IMR-90 (cell line): ENCODE measurements at regions not wholly inside any gene's neighbourhood (a gene's known extent, or its start where the extent isn't known, plus 50 kb on each side); places are given as distances from the start of the nearest gene placed in this dataset.

ENCODE experiments used
- ATAC-seq: fragments of 200-7000 bp; cut with Tn5 transposase; 2 replicates; pipeline ENCODE4 v1.9.1; 2020; ENCODE audit warnings: low read depth, mild to moderate bottlenecking, moderate library complexity
- BruUV-seq: library from RNA; stranded (reverse); fragments of 400-500 nt; replicated peaks from 2 replicates; lab custom pipeline; 2021; lab: Mats Ljungman, UMichigan
- CTCF ChIA-PET: fragments of 300-600 bp; formaldehyde crosslinking; extraction: SDS; loops from one replicate; lab custom pipeline; 2021; ENCODE audit warnings: antibody characterized with exemption; lab: Yijun Ruan, JAX
- POLR2A ChIA-PET: fragments of 300-600 bp; sonication (Branson Sonifier 250); formaldehyde crosslinking; loops from one replicate; lab custom pipeline; 2022; ENCODE audit warnings: antibody characterized with exemption; ENCODE audit not compliant: unreplicated experiment; lab: Charles Lee
- DNase-seq: peaks from one replicate; pipeline ENCODE4 v3.0.0; 2013
- H2AFZ ChIP-seq: replicated peaks from 2 replicates; pipeline ENCODE3; 2013; ENCODE audit warnings: low read length, mild to moderate bottlenecking; ENCODE audit not compliant: poor library complexity
- H2AK5ac ChIP-seq: 2 replicates; pipeline ENCODE4 v1.6.1; 2013; ENCODE audit warnings: low read depth, low read length, inconsistent platforms
- H2AK9ac ChIP-seq: replicated peaks from 2 replicates; pipeline ENCODE3; 2013; ENCODE audit warnings: mild to moderate bottlenecking, low read depth, low read length, moderate library complexity; ENCODE audit not compliant: poor library complexity
- H2BK120ac ChIP-seq: 2 replicates; pipeline ENCODE4 v1.6.1; 2013; ENCODE audit warnings: low read depth, low read length, inconsistent platforms
- H2BK15ac ChIP-seq: 3 replicates; pipeline ENCODE4 v1.6.1; 2013; ENCODE audit warnings: low read depth, low read length, inconsistent platforms
- H2BK20ac ChIP-seq: 2 replicates; pipeline ENCODE4 v1.6.1; 2013; ENCODE audit warnings: low read depth, mild to moderate bottlenecking, inconsistent platforms, low read length, moderate library complexity
- H2BK5ac ChIP-seq: 2 replicates; pipeline ENCODE4 v1.6.1; 2013; ENCODE audit warnings: mild to moderate bottlenecking, low read depth, low read length, inconsistent platforms; ENCODE audit not compliant: poor library complexity, severe bottlenecking
- H3K14ac ChIP-seq: replicated peaks from 2 replicates; pipeline ENCODE4 v1.6.1; 2013; ENCODE audit warnings: low read depth, low read length, inconsistent platforms
- H3K18ac ChIP-seq: 2 replicates; pipeline ENCODE4 v1.6.1; 2013; ENCODE audit warnings: low read depth, low read length, control low read depth
- H3K23ac ChIP-seq: 2 replicates; pipeline ENCODE4 v1.6.1; 2013; ENCODE audit warnings: low read depth, low read length, inconsistent platforms
- H3K27ac ChIP-seq: 2 replicates; pipeline ENCODE4 v1.5.1; 2013; ENCODE audit warnings: mild to moderate bottlenecking, control low read depth, low read length; ENCODE audit not compliant: insufficient read depth
- H3K27me3 ChIP-seq: 2 replicates; pipeline ENCODE4 v1.6.1; 2013; ENCODE audit warnings: low read length; ENCODE audit not compliant: control insufficient read depth, insufficient read depth
- H3K36me3 ChIP-seq: 2 replicates; pipeline ENCODE4 v1.6.1; 2013; ENCODE audit warnings: low read length, mixed read lengths; ENCODE audit not compliant: control insufficient read depth, insufficient read depth
- H3K4ac ChIP-seq: 2 replicates; pipeline ENCODE4 v1.6.1; 2013; ENCODE audit warnings: low read depth, low read length, inconsistent platforms
- H3K4me1 ChIP-seq: 2 replicates; pipeline ENCODE4 v1.6.1; 2013; ENCODE audit warnings: low read length, mixed read lengths; ENCODE audit not compliant: control insufficient read depth, insufficient read depth
- H3K4me2 ChIP-seq: 2 replicates; pipeline ENCODE4 v1.6.1; 2013; ENCODE audit warnings: low read depth, mild to moderate bottlenecking, control low read depth, low read length, moderate library complexity
- H3K4me3 ChIP-seq: 2 replicates; pipeline ENCODE4 v1.5.1; 2013; ENCODE audit warnings: low read depth, mild to moderate bottlenecking, control low read depth, low read length, moderate library complexity; ENCODE audit not compliant: insufficient read depth
- H3K56ac ChIP-seq: 2 replicates; pipeline ENCODE4 v1.6.1; 2013; ENCODE audit warnings: low read length, inconsistent platforms; ENCODE audit not compliant: insufficient read depth; ENCODE audit errors: extremely low read depth
- H3K79me1 ChIP-seq, 2 experiments: 2 replicates each; pipeline ENCODE4 v1.6.1; 2013; ENCODE audit warnings: low read length in 2 of 2, inconsistent platforms in 1 of 2, low read depth in 1 of 2
- H3K9ac ChIP-seq: 2 replicates; pipeline ENCODE4 v1.6.1; 2013; ENCODE audit warnings: low read depth, low read length, control low read depth
- H3K9me1 ChIP-seq: 2 replicates; pipeline ENCODE4 v1.6.1; 2013; ENCODE audit warnings: low read length, inconsistent platforms; ENCODE audit not compliant: insufficient read depth
- H3K9me3 ChIP-seq: 2 replicates; pipeline ENCODE4 v1.6.1; 2013; ENCODE audit warnings: low read length; ENCODE audit not compliant: control insufficient read depth, insufficient read depth
- H4K20me1 ChIP-seq: 2 replicates; pipeline ENCODE4 v1.6.1; 2013; ENCODE audit warnings: low read length, inconsistent platforms; ENCODE audit not compliant: insufficient read depth
- H4K5ac ChIP-seq: 2 replicates; pipeline ENCODE4 v1.6.1; 2013; ENCODE audit warnings: mild to moderate bottlenecking, low read depth, low read length, control low read depth
- H4K8ac ChIP-seq, 2 experiments: 2 replicates each; pipeline ENCODE4 v1.6.1; 2013; ENCODE audit warnings: low read depth in 2 of 2, low read length in 2 of 2, control low read depth in 1 of 2, inconsistent platforms in 1 of 2
- H4K91ac ChIP-seq: 2 replicates; pipeline ENCODE4 v1.6.1; 2013; ENCODE audit warnings: low read depth, low read length, inconsistent platforms; ENCODE audit not compliant: insufficient read depth
- BHLHE40 ChIP-seq: fragments of 150-350 bp; IDR thresholded peaks from 2 replicates; pipeline ENCODE4 v1.6.1; 2016; ENCODE audit warnings: mild to moderate bottlenecking, low read depth, low read length
- CEBPB ChIP-seq: IDR thresholded peaks from 2 replicates; pipeline ENCODE4 v1.6.1; 2012; ENCODE audit warnings: low read depth, low read length, improper control_type of control experiment
- CHD1 ChIP-seq: IDR thresholded peaks from 2 replicates; pipeline ENCODE4 v1.6.1; 2012; ENCODE audit warnings: low read depth, low read length, improper control_type of control experiment
- FOS ChIP-seq: fragments of 150-350 bp; IDR thresholded peaks from 2 replicates; pipeline ENCODE4 v1.6.1; 2016; ENCODE audit warnings: low read depth, low read length
- MAFK ChIP-seq: IDR thresholded peaks from 2 replicates; pipeline ENCODE4 v1.6.1; 2012; ENCODE audit warnings: low read depth, low read length, improper control_type of control experiment
- NFE2L2 ChIP-seq: fragments of 150-350 bp; IDR thresholded peaks from 2 replicates; pipeline ENCODE4 v1.6.1; 2016; ENCODE audit warnings: low read depth, mild to moderate bottlenecking, low read length
- RAD21 ChIP-seq: IDR thresholded peaks from 2 replicates; pipeline ENCODE4 v1.6.1; 2012; ENCODE audit warnings: low read length, improper control_type of control experiment
- RCOR1 ChIP-seq: IDR thresholded peaks from 2 replicates; pipeline ENCODE4 v1.6.1; 2012; ENCODE audit warnings: mild to moderate bottlenecking, low read length, improper control_type of control experiment; ENCODE audit not compliant: insufficient replicate concordance
- WGBS, 2 experiments: methylation state at CpG; one replicate each; pipeline versions ENCODE4 v1.1.5 to v1.1.7; 2013; ENCODE audit warnings: missing lambda C conversion rate in 2 of 2; ENCODE audit not compliant: insufficient read length in 1 of 2; ENCODE audit errors: extremely low coverage in 2 of 2; 5-methylcytosine and 5-hydroxymethylcytosine counted together
- dilution Hi-C: fragments of 300-500 bp; cut with HindIII; formaldehyde crosslinking; loops from one replicate; pipeline ENCODE4 v1.14.3; 2018; ENCODE audit warnings: low sequenced_read_pairs; ENCODE audit not compliant: unreplicated experiment
- in situ Hi-C: fragments of 300-500 bp; cut with MboI; formaldehyde crosslinking; loops from 3 replicates; pipeline ENCODE4 v1.14.3; 2019; ENCODE audit warnings: low sequenced_read_pairs, inconsistent platforms, mixed read lengths
- intact Hi-C: fragments of 100-400 bp; cut with micrococcal nuclease; formaldehyde crosslinking; loops from 2 replicates; pipeline ENCODE4 v1.10.0; 2022
- TF ChIP-seq, protein P1 (sequence below): fragments of 150-350 bp; IDR thresholded peaks from 2 replicates; pipeline ENCODE4 v1.6.1; 2016; ENCODE audit warnings: low read depth, mild to moderate bottlenecking, low read length, moderate library complexity, borderline replicate concordance
- TF ChIP-seq, protein P2 (sequence below): fragments of 150-350 bp; IDR thresholded peaks from 2 replicates; pipeline ENCODE4 v1.6.1; 2017; ENCODE audit warnings: mild to moderate bottlenecking, antibody characterized with exemption, low read length, low read depth
- TF ChIP-seq, protein P3 (sequence below): conservative IDR thresholded peaks from 2 replicates; pipeline ENCODE4 v1.5.1; 2012; ENCODE audit warnings: mild to moderate bottlenecking, low read depth, low read length, improper control_type of control experiment

DNA sequence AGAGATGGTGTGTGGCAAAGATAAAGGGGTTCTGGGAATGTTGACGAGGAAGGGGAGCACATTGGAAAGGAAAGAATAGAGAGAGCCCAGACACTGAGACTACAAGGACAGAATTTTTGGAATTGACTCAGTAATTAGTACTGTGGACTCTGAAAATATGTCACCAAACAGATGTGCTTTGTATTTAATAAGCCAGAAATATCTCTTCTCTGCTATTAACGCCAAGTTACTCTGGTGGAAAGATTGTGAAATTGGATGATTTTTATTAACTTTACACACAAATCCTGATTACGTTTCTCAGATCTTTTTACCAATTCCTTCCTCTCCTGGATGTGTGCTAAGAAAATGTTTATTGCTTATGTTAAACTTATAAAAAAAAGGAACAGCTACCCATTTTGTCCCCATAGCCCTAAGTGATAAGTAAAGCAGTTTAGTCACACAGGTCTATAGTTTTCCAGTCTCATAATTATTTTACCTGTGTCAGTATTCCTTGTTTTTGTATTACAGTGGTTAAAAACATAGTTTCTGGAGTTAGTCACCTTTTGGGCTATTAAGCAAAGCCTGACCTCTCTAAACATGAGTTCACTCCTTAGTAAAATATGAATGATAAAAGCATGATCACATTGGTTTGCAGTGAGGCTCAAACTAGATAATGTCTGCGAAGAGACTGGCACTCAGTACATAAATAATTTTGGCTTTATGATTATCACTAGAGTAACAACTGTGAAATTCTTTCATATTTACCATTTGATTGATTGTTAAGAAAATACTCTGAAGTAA lies 1068.3 kb downstream of the STIM2 start:
- Histone ChIP-seq H4K5ac (no peak overlapping the region), H4K91ac (no peak overlapping the region), H3K27me3 (no peaks in the 10 kb centered on the region), H3K36me3 (no peaks in the 10 kb centered on the region), H3K56ac (no peak overlapping the region), H4K20me1 (no peaks in the 10 kb centered on the region), H2BK5ac (no peak overlapping the region), H3K18ac (no peak overlapping the region), H3K79me1 (no peaks in the 10 kb centered on the region), H3K23ac (no peak overlapping the region), H3K4ac (no peak overlapping the region), H3K4me3 (no peak overlapping the region), H2AFZ (no peak overlapping the region), H2AK9ac (no peak overlapping the region), H3K9ac (no peak overlapping the region), H2AK5ac (no peak overlapping the region), H3K9me1 (no peaks in the 10 kb centered on the region), H2BK15ac (no peak overlapping the region), H4K8ac (no peak overlapping the region), H2BK20ac (no peak overlapping the region), H3K4me2 (no peak overlapping the region), H3K14ac (no peak overlapping the region), H3K4me1 (no peaks in the 10 kb centered on the region), H3K9me3 (no peaks in the 10 kb centered on the region), H3K27ac (no peak overlapping the region), H2BK120ac (no peak overlapping the region)
- DNase-seq (no peak), ATAC-seq (no peak)
- BruUV-seq = no TSS peak
- dilution Hi-C loops = no loop called here
- in situ Hi-C loops = no loop called here
- TF ChIP-seq, protein P1, sequence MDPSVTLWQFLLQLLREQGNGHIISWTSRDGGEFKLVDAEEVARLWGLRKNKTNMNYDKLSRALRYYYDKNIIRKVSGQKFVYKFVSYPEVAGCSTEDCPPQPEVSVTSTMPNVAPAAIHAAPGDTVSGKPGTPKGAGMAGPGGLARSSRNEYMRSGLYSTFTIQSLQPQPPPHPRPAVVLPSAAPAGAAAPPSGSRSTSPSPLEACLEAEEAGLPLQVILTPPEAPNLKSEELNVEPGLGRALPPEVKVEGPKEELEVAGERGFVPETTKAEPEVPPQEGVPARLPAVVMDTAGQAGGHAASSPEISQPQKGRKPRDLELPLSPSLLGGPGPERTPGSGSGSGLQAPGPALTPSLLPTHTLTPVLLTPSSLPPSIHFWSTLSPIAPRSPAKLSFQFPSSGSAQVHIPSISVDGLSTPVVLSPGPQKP = no peak
- TF ChIP-seq FOS = no peak
- no peak for TF ChIP-seq RCOR1
- no peak for TF ChIP-seq RAD21
- TF ChIP-seq BHLHE40 = no peak
- TF ChIP-seq NFE2L2 = no peak
- TF ChIP-seq, protein P2, sequence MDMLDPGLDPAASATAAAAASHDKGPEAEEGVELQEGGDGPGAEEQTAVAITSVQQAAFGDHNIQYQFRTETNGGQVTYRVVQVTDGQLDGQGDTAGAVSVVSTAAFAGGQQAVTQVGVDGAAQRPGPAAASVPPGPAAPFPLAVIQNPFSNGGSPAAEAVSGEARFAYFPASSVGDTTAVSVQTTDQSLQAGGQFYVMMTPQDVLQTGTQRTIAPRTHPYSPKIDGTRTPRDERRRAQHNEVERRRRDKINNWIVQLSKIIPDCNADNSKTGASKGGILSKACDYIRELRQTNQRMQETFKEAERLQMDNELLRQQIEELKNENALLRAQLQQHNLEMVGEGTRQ = no peak
- no peak for TF ChIP-seq CEBPB
- TF ChIP-seq, protein P3, sequence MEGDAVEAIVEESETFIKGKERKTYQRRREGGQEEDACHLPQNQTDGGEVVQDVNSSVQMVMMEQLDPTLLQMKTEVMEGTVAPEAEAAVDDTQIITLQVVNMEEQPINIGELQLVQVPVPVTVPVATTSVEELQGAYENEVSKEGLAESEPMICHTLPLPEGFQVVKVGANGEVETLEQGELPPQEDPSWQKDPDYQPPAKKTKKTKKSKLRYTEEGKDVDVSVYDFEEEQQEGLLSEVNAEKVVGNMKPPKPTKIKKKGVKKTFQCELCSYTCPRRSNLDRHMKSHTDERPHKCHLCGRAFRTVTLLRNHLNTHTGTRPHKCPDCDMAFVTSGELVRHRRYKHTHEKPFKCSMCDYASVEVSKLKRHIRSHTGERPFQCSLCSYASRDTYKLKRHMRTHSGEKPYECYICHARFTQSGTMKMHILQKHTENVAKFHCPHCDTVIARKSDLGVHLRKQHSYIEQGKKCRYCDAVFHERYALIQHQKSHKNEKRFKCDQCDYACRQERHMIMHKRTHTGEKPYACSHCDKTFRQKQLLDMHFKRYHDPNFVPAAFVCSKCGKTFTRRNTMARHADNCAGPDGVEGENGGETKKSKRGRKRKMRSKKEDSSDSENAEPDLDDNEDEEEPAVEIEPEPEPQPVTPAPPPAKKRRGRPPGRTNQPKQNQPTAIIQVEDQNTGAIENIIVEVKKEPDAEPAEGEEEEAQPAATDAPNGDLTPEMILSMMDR = no peak
- TF ChIP-seq MAFK = no peak
- TF ChIP-seq CHD1 = no peak
- ChIA-PET POLR2A (no interaction called here), CTCF (no interaction called here)
- 40% methylated on average over 1 of the region's 4 CpGs; no CpG with 5 or more reads in 1 of the 2 experiments for WGBS, 2 experiments
- intact Hi-C loops = no loop called here
